ENCODE measurements at regions not wholly inside any gene's neighbourhood (a gene's known extent, or its start where the extent isn't known, plus 50 kb on each side); places are given as distances from the start of the nearest gene placed in this dataset.

- TF ChIP-seq EZH2 (IDR thresholded peaks at IDR 0.05; ENCODE audit: low read depth) (no peak), CTCF (conservative IDR thresholded peaks at IDR 0.05) (no peak)
These were observed 511.0 kb upstream of the COBL start for GRCh38 chr7:51827631-51828030.
